B cell (primary cell): ENCODE measurements at regions not wholly inside any gene's neighbourhood (a gene's known extent, or its start where the extent isn't known, plus 50 kb on each side); places are given as distances from the start of the nearest gene placed in this dataset.

Experiments used
- EZH2 ChIP-seq: IDR thresholded peaks from 2 replicates; pipeline ENCODE4 v1.6.1; 2012; ENCODE audit warnings: borderline replicate concordance, low read depth, mild to moderate bottlenecking, moderate library complexity, low read length; ENCODE audit not compliant: insufficient read depth, poor library complexity, severe bottlenecking
- TF ChIP-seq, protein P1 (sequence below): fragments of 200-600 bp; IDR thresholded peaks from one replicate; pipeline ENCODE4 v1.8.0; 2022; ENCODE audit warnings: antibody characterized with exemption, mild to moderate bottlenecking

DNA sequence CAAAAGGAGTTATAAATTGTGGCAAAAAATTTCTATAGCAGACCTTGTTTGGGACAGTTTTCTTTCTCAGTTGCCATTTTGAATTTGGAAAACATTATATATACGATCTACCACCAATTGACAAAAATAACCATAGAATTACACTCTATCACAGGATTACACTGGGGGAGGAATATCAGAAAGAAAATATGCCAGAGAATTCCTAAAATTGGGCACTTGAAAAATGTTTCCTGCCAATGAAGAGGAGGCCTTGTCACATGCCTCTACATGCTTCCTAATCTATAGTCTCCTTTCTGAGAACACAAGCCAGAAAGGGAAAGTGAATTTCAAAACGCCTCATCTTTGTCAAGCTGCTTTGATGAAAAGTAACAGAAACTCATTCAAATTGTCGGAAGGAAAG, 78.5 kb upstream of the DNAH5 start:
- TF ChIP-seq, protein P1, sequence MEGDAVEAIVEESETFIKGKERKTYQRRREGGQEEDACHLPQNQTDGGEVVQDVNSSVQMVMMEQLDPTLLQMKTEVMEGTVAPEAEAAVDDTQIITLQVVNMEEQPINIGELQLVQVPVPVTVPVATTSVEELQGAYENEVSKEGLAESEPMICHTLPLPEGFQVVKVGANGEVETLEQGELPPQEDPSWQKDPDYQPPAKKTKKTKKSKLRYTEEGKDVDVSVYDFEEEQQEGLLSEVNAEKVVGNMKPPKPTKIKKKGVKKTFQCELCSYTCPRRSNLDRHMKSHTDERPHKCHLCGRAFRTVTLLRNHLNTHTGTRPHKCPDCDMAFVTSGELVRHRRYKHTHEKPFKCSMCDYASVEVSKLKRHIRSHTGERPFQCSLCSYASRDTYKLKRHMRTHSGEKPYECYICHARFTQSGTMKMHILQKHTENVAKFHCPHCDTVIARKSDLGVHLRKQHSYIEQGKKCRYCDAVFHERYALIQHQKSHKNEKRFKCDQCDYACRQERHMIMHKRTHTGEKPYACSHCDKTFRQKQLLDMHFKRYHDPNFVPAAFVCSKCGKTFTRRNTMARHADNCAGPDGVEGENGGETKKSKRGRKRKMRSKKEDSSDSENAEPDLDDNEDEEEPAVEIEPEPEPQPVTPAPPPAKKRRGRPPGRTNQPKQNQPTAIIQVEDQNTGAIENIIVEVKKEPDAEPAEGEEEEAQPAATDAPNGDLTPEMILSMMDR, result no peak
- TF ChIP-seq EZH2, result no peak
